HG03159 (cell line): ENCODE measurements at regions not wholly inside any gene's neighbourhood (a gene's known extent, or its start where the extent isn't known, plus 50 kb on each side); places are given as distances from the start of the nearest gene placed in this dataset.

Experiments used
- ATAC-seq: cut with Tn5 transposase; IDR thresholded peaks from one replicate; pipeline ENCODE4 v1.9.1; 2021; ENCODE audit warnings: mild to moderate bottlenecking, moderate library complexity; ENCODE audit not compliant: unreplicated experiment

GRCh38 chr22:22082960-22083359 is 100.4 kb upstream of the TOP3B start:
- no peak for ATAC-seq

GRCh38 chr22:22082229-22082835 is 99.7 kb upstream of the TOP3B start:
- ATAC-seq, result no peak

GRCh38 chr22:22080270-22080669 is 97.7 kb upstream of the TOP3B start:
- ATAC-seq, result no peak

- ATAC-seq, result no peak
Measured at GRCh38 chr22:22079404-22080148, 97.0 kb upstream of the TOP3B start.

GRCh38 chr22:22078329-22078728 is 95.7 kb upstream of the TOP3B start:
- ATAC-seq, result no peak

- no peak for ATAC-seq
Measured at GRCh38 chr22:22076932-22077703, 94.5 kb upstream of the TOP3B start.

- no peak for ATAC-seq
Measured at GRCh38 chr22:22076361-22076760, 93.8 kb upstream of the TOP3B start.

GRCh38 chr22:22075382-22076163 is 93.0 kb upstream of the TOP3B start:
- no peak for ATAC-seq

- ATAC-seq, result no peak
Measured at GRCh38 chr22:22074634-22075381, 92.2 kb upstream of the TOP3B start.

- ATAC-seq, result no peak
Measured at GRCh38 chr22:22073769-22074561, 91.4 kb upstream of the TOP3B start.

GRCh38 chr22:22072169-22072836 is 89.7 kb upstream of the TOP3B start:
- no peak for ATAC-seq

- ATAC-seq, result no peak
Measured at GRCh38 chr22:22071455-22071854, 88.9 kb upstream of the TOP3B start.

- no peak for ATAC-seq
Measured at GRCh38 chr22:22070371-22070824, 87.8 kb upstream of the TOP3B start.

- no peak for ATAC-seq
Measured at GRCh38 chr22:22069450-22070370, 87.1 kb upstream of the TOP3B start.

- ATAC-seq, result no peak
Measured at GRCh38 chr22:22068657-22069056, 86.1 kb upstream of the TOP3B start.

GRCh38 chr22:22068025-22068424 is 85.4 kb upstream of the TOP3B start:
- no peak for ATAC-seq

- ATAC-seq, result no peak
Measured at GRCh38 chr22:22067192-22067591, 84.6 kb upstream of the TOP3B start.

GRCh38 chr22:22064580-22064979 is 82.0 kb upstream of the TOP3B start:
- ATAC-seq, result no peak
